GM18498 (cell line): ENCODE measurements at regions not wholly inside any gene's neighbourhood (a gene's known extent, or its start where the extent isn't known, plus 50 kb on each side); places are given as distances from the start of the nearest gene placed in this dataset.

ENCODE experiments used
- ATAC-seq: cut with Tn5 transposase; IDR thresholded peaks from one replicate; pipeline ENCODE4 v1.9.1; 2021; ENCODE audit warnings: mild to moderate bottlenecking, moderate library complexity; ENCODE audit not compliant: unreplicated experiment

DNA sequence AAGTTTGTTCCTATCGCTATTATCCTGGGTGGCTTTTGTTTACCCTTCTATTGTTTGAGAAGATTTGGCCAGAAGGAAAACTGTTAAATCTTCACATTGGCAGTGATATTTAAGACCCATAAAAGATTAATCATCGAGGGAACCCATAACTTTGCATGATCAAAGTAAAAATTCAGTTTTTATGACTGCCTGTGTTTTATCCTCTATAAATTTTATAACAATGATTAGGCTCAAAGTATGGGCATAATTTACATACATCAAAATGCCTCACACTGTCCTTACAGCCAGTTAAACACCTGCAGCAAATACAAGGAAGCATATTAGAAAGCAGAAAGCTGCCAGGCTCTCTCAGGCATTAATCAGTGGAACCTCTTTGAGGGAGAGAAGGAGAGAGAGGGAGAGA lies 289.1 kb downstream of the ICOS start:
- ATAC-seq, result no peak

DNA sequence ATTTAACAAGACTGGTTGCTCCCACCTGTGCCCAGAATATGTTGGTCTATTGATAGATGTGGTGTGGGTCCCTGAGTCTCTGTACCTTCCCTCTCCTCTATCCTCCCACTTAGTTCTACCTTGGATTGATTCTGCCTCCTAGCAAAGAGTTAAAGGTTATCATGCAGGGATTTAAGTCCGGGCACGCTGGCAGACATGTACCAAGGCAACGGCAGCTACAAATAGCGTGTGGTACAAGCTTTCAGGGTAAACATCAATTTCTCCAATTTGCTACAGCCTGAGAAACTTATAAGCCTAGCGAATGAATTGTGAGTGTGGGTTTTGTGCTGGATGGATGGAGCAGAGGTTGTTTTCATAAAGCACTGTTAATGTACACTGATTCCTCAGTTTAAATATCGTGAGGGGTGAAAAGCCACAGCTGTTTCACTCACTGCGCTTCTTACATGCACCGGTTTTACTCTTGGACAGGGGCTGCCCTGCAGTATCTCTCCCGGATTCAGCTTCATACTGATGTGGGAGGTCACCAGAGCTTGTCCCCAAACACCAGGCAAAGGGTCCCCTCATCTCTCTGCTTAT lies 289.8 kb downstream of the ICOS start:
- ATAC-seq, result no peak

DNA sequence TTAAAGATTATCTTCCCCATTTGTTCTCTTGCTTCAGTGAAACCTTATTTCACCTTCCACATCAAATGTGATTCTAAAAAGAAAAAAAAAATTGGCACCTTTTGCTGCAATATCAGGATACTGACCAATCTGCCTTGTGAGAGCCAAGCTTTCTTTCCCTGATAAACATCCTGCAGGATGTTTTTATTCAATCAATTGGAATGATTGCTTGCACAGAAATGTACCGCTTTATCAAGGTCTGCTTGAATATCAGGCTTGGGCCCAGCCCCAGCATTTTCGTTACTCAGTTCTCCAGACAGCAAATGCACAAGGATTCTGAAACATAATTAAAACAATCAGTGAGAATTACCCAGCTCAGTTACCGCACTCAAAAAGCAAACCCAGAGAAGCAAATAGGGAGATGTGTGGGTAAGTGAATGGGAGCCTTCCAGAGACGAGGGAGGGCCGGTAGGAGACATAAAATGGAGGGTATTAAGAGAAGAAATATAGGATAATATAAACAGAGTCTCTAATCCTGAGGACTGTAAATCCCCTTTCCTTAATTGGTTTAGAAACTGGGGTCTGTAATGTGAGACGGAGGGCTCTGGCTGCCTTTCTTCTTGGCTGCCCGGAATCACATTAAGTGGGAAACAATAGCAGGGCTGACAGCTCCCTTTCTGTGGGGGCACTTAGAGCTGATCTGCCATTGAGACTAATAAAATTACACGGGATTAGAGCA lies 291.8 kb downstream of the ICOS start:
- no peak for ATAC-seq

DNA sequence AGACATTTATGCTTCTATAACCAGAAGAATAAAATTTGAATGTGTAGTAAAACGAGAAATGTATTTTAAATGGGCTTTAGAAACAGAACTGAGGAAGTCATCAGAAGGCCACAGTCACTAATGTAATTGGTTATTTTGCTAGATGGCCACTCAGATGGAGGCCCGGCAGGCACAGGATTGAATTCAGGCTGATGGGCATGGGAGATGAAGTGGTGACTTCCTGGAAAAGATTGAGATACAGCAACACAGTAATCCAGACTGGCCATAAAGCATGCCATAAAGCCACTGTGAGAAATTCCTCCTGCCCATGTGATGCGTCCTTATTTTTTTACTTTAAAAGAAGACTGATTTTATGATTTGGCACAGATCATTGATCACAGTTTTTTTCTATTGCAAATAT lies 297.7 kb downstream of the ICOS start:
- no peak for ATAC-seq

DNA sequence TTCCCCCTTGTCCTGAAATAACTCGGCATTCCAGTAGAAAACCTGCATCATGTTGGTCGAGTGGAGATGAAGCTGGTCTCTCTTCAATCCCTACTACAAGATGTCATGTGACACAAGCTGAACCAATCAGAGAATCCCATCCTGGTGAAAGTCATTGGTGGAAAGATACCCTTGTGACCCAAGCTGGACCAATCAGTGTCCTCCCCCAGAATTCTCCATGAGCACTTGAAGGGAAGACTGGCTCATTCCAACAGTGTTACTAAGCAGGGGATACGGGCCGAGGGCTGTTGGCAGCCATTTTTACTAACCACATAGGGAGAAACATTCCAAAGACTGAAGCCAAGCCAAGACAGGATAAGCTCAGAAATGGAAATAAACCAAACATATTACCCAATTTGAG lies 298.3 kb downstream of the ICOS start:
- no peak for ATAC-seq

DNA sequence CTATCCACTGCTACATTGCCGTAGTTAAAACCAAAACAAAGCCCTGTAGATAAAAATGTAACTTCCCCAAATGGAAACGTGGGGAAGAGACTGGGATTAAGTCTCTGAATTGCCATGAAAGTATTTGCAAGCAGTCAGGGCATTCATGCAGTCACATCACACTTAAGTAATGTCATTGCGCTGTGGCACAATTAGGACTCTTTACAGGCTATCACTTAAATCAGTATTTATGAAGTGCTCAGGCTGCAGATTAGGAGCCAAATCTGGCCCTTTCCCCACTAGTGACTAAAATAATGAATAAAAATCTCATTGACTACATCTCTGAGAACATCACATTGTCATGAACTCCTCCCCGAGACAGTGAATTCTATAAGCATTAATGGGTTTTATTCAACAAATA lies 300.9 kb downstream of the ICOS start:
- ATAC-seq, result no peak

DNA sequence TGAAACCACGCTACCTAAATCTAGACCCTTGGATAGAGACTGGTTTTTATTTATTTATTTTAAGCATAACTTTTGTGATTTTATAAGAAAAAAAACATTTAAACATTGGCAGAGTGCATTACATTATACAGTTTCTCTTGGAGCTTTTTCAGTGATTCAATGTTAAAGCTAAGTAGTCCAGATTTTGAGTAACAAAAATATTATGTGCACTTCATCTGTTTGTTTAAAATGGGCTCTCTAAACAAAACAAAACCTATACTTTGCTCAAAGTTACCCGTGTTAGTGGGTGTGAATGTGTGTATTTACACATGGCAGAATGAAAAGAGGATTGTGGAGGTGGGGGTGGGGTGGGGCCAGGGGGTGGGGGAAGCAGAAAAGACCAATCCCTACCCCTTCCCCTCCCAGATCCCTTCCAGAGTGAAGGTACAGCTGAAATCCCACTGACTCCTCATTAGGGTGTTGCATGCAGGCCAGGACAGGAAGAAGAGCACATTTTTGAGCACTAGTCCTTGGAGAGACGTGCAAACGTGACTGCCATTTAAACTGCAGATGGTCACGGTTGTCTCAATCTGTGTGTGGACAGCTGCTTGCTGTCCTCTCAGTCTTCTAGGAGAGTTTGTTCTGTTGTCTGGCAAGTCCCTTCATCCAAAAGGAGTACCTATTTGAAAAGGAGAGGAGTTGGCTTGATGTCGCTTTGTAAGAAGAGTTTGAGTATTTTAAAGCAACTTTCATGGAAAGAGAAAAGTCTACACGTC lies 303.0 kb downstream of the ICOS start:
- no peak for ATAC-seq

DNA sequence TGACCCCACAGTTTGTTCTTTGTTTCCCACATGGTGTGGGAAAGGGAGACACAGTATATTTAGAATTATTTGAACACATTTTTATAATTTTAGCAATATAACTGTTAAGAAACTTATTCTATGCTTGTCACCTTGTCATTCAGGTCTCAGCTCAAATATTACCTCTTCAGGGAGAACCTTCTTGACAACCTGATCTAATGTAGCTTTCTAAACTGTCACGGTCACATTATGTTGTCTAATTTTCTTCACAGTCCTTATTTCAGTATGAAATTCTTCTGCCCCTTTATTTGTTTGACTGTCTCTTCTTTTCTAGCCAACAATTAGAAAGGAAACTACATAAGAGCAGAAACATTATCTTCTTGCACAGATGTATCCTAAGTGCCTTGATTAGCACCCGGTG lies 304.3 kb upstream of the PARD3B start:
- ATAC-seq, result no peak

DNA sequence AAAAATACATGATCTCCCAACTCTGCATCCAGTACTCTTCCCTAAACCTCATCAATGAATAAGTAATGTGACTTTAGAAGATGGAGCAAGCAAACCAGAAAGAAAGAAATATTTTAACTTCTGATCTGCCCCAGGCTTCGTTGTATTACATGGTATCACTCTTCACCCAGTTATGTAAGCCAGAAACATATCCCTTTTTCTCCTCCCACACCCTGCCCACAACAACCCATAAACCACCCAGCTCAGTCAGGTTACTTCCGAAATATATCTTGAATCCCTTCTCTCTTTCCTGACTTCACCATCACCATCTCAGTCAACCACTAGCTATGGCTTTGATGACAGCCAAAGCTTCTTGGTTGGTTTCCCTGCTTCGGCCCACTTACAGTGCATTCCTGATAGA lies 295.8 kb upstream of the PARD3B start:
- no peak for ATAC-seq

DNA sequence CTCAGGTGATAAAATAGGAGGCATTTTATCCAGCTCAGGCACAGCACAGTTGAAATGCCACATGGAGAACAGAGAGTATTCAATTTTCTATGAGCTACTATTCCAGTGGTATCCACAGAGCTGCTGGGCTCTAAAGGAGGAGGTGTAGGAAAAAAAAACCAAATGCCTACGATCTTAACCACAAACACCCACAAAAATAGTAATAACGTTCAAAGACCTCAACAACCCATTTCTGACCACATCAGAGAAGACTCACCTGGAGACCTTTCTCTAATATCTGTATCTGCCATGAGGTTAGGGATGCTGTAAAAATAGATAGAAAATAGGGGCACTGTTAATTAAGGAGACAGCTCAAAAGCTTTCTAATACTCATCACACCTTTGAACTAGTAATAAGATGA lies 294.6 kb upstream of the PARD3B start:
- ATAC-seq, result no peak

DNA sequence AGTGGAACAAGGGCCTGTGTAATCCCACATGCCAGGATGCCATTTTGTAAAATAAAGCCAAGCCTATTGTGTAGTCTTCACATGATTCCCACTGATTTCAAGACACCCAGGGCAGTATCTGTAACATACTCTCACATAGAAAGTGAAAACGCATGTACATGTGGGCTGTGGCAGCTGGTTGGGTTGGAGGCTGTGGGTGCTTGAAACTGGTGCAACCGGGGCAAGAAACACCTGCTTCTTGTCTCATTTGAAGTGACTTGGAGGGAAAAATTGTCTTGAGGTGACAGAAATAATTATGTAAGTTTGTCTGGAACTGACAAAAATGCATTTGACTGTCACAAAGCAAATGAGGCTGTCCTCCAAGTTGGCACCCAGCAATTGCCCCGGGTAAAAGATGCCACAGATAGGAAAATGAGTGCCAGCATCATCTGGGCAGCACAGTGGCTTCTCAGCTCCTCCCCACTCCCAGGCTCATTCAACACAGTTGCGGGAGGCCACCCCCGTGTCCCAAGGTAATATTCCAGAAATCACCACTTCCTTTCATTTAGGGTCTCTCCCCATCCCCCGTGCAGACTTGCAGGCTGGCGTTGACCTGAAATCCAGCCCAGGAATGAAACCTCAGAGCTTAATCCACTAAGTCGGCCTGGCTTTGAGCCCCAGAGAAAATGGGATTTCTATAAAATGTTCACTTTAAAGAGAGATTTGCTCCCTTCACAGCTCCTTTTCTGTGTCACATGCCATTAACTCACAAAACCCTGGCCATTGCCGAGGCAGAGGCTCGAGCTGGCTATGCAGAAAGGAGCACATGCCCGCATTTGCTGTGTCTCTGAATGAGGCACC lies 293.9 kb upstream of the PARD3B start:
- no peak for ATAC-seq

DNA sequence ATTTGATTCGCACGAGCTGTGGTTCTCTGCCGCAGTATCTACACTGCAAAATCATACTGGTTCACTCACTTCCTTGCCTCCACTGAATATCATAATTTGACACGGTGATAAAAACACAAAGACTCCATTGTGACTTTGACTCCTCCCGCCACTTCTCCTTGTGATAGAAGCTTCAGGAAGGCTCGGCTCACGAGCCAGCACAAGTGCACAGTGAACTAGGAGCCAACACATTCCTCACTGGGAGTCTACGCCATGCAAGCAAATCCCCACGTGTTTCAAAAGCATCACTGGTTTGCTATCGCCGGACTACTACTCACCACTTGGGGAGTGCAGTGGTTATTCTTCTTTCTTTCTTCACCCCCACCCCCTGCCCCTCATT lies 293.3 kb upstream of the PARD3B start:
- no peak for ATAC-seq

DNA sequence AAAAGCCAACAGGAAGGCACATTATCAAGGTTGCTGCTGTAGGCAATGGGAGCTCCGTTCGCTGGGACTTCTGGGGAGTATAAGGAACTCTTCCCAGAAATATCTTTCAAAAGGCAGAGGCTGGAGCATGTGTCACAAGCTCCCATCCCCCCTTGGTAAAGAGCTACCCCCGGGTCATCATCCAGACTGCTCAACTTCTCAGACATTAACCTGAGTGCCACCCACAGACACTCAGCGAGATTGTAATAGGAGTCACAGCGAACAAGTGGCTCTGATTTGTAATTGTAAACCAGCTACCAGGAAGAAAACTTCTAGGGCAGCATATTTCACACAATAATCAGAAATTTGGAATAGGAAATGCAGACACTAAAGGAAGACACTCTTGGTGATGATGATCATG lies 290.2 kb upstream of the PARD3B start:
- ATAC-seq, result no peak

DNA sequence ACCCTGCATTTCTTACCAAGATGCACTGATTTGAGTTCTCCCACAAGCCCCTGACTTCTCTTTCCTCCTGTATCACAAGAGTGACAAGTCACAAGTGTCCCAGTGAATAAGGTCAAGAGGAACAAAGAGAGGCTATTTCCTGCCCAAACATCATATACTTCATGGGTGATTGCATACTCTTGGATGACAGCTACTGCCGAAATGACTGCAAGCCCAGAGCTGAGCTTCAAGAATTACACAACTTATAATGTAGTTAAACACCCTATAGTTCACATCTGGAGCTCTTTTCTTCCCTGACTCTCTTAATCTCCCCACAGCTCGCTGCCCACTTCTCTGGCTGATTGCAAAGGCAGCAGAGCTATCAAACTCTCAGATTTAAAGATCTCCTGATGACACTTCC lies 289.7 kb upstream of the PARD3B start:
- no peak for ATAC-seq

DNA sequence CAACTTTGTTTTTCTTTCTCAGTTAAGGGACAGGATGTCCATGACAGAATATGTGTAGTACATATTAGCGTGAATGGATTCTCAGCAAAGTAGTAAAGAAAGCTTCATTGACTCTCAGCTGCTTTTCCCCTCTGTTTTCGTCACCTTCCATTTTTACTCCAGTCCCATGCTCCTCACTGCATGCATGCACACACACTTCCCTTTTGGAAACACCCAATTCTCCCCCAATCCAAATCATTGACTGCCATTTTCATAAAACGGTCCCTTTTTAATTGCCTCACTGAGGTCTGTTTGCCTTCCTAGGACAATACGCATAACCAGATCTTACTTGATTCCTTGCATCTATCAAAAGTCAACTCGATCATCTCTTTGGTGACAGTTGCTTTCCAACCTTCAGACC lies 287.5 kb upstream of the PARD3B start:
- ATAC-seq, result no peak

DNA sequence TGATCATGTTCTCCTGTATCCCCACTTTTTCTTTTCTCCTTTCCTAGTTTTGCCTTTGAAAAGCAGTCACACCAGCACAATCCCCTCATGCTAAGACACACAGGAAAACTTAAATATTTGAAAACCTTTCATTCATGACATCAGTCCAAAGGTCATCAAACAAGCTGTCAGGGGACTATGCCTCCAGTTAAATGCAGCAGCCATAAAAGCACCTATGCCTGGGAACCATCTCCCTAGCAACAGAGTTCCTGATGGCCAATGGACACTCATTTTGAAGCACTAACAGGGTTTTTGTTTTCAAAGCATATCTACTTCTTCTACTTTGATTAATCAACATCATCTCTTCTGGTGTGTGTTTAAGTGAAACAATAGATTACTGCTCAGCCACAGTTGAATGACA lies 286.4 kb upstream of the PARD3B start:
- ATAC-seq, result no peak

DNA sequence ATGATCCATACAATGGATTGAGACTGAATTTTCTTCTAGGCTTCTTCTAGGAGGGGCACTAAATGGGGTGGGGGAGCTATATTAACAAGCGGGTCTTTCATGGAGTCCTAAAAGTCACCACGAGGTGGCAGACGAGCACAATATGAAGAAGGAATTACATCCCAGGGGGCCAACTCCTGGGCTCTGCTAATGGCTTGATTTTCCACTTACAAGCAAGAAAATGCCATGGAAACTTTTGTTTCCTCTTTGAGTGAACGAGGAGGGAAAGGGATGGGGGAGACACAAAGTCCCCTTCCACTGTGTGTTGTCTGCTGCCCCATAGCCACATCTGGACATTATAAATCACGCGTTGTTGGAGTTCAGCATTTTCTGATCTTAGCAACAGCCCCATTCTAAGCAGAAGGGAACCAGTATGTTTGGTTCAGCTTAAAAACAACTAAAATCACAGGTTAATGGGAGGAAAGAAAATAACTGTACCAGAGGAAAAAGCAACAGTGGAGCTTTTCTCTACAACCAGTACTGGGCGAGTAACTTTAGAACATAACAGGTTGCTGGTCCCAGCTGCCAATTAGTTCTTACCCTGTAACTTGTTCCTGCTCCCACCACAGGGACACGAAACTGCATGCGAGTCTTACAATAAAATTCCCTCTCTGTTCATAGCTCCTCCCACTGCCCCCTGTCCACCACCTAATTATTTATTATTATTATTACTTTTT lies 285.0 kb upstream of the PARD3B start:
- ATAC-seq, result peak; percentile 78

DNA sequence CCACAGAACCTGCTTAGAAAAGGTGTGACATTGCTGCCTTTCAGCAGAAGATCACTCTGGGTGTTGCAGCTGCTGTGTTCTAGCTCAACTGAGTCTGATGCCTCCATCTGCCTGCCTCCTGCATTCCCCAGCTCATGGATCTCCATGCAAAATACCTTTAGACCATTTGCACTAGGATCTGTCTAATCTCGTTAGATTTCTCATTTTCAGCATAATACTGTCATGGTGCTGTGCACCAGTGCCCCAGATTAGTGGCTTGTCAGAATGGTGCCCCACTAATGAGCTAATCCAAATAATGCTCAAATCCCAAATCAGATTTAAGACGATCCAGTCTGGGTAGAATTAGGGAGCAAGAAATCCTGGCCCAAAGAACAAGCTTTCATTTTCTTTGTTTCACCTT lies 284.4 kb upstream of the PARD3B start:
- ATAC-seq, result no peak

DNA sequence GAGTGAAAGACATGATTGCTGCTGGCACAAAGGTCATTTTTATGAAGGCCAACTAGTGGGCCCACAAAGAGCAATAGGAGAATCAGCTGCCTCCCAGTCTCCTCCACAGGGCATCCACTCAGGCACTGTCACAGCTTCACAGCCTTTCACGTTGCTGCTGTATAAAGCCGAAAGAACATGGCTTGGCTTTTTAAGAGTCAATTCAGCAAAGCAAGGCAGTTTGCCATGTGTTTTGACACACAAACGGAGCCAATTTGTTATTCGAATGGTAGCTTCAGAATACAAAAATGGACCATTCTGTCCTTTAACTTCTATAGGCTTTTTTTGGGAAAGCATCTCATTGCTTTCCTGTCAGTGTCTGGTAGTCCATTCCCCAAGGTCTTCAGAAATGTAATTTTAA lies 283.4 kb upstream of the PARD3B start:
- no peak for ATAC-seq

DNA sequence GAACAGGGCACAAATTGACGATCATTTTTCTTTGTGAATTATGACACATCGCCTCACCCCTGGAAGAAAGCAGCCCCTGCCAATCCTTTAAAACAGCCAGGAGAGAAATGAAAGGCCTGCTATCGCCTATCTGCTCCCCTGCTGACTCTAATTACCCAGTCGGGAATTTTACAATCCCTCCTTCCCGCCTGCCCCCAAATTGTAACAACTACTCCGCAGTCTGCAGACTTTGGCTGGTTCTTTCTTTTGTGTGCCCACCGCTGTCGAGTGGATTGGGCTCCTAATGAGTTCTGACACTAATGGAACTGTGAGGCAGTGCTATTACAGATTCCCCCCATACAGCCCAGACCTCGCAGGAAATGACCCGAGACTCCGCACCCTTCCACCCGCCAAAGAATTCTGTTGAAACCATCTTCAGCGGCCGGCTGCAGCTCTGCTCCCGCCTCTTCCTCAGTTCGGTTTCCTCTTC lies 281.2 kb upstream of the PARD3B start:
- ATAC-seq, result no peak

DNA sequence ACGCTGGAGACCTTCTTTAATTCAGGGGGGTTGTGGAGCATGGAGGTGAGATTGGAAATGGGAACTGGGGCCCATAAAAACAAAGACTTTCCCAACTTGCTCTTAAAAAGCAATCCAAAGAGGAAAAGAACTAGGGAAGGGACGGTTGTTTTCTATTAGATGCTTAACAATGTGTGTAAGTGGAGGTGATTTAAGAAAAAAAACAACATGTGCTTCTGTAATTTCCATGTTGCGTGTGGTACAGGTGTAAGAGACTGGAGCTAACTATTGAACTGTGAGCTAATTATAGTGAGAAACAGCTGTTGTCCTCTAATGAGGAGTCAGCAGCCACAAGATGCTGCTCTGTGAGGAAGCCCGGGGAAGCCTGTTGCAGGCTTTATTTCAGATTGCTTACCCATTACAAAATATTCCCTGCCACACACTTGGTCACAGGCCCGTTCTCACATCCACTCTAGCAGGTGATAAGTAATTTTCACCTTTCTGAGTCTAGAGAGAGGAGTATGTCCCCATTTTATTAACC lies 280.6 kb upstream of the PARD3B start:
- ATAC-seq, result no peak
